Memory B cell (primary cell): ENCODE measurements at regions not wholly inside any gene's neighbourhood (a gene's known extent, or its start where the extent isn't known, plus 50 kb on each side); places are given as distances from the start of the nearest gene placed in this dataset.

ENCODE experiments used
- ATAC-seq: fragments of 150-1000 bp; cut with Tn5 transposase; 2 replicates; pipeline ENCODE4 v1.10.0; 2021; ENCODE audit warnings: low read depth, mild to moderate bottlenecking, moderate library complexity
- DNase-seq, 2 donors: peaks; one replicate each; pipeline ENCODE4 v3.0.0; 2022; ENCODE audit warnings: low spot score in 2 of 2
- H3K27ac Mint-ChIP-seq: one replicate; pipeline ENCODE4 v1.8.0; 2022; ENCODE audit warnings: mild to moderate bottlenecking, moderate library complexity, mixed read lengths
- H3K27me3 Mint-ChIP-seq: one replicate; pipeline ENCODE4 v1.8.0; 2022; ENCODE audit warnings: mixed read lengths
- H3K36me3 Mint-ChIP-seq: one replicate; pipeline ENCODE4 v1.8.0; 2022; ENCODE audit warnings: mild to moderate bottlenecking, mixed read lengths
- H3K4me1 Mint-ChIP-seq: one replicate; pipeline ENCODE4 v1.8.0; 2022; ENCODE audit warnings: mixed read lengths
- H3K4me3 Mint-ChIP-seq: one replicate; pipeline ENCODE4 v1.8.0; 2022; ENCODE audit warnings: mild to moderate bottlenecking, moderate library complexity, mixed read lengths
- H3K9me3 Mint-ChIP-seq: one replicate; pipeline ENCODE4 v1.8.0; 2022; ENCODE audit warnings: mixed read lengths

DNA sequence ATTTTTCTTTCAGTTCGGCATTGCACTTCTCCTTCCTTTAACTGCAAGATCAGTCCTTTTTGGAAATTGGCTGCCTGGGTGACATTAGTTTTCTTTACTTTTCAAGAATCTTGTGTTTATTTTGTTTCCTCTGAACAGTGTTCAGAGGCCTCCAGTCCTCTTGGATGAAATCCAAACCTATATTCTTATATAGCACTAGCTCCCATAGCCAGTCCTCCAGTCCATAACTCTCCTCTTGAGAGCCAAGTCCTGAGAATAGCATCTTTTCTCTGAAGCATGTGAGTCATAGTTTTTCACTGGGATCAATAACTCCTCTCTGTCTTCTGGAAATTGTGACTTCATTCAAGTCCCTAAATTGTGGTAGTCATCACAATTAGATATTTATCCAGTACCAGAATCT is 357.5 kb downstream of the RAPGEF2 start:
- H3K9me3 Mint-ChIP-seq, result peaks cover 7% of the 10 kb centered on the region
- no peaks in the 10 kb centered on the region for H3K4me1 Mint-ChIP-seq
- H3K27ac Mint-ChIP-seq, result no peak overlapping the region
- ATAC-seq, result no peak
- peaks cover 6% of the 10 kb centered on the region for H3K27me3 Mint-ChIP-seq
- no peak for DNase-seq
- no peaks in the 10 kb centered on the region for H3K36me3 Mint-ChIP-seq
- H3K4me3 Mint-ChIP-seq, result no peak overlapping the region

DNA sequence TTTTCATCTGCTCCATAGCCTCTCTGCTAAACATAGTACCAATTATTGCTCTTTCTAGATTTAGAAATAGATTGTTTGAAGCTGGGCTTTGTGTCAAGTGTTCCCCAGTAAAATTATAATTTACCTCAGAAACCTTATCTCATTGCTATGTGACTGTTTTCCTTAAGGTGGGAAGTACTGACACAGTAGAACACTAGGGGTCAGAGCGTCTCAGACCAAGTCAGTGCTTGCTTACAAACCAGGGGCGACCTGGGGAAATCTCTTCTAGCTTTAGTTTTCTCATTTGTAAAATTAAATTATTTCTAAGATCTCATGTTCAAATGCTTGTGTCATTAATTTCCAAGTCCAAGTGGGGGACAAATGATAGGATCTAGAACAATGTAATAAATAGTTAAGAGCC is 360.4 kb downstream of the RAPGEF2 start:
- no peak for ATAC-seq
- Mint-ChIP-seq H3K27me3 (peaks cover 7% of the 10 kb centered on the region), H3K27ac (no peak overlapping the region)

DNA sequence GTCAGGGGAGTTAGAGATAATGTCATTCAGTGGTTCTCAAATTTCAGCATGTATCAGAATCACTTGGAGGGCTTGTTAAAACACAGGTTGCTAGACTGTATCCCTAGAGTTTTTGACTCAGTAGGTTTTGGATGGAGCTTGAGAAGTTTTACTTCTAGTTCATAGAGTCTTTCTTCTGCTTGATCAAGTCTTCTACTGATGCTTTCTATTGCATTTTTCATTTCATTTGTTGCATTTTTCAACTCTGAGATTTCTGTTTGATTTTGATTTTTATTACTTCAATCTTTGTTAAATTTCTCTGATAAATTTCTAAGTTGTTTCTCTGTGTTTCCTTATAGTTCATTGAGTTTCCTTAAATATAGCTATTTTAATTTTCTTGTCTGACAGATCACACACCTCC is 361.4 kb downstream of the RAPGEF2 start:
- Mint-ChIP-seq H3K36me3 (no peaks in the 10 kb centered on the region), H3K27me3 (peaks cover 7% of the 10 kb centered on the region), H3K4me3 (no peak overlapping the region), H3K27ac (no peak overlapping the region), H3K9me3 (peaks cover 9% of the 10 kb centered on the region), H3K4me1 (no peaks in the 10 kb centered on the region)
- ATAC-seq (no peak), DNase-seq (no peak)

More for the DNA sequence above, 360.4 kb downstream of the RAPGEF2 start:
- H3K9me3 Mint-ChIP-seq, result peaks cover 9% of the 10 kb centered on the region
- DNase-seq, result no peak
- no peaks in the 10 kb centered on the region for H3K36me3 Mint-ChIP-seq
- H3K4me1 Mint-ChIP-seq, result no peaks in the 10 kb centered on the region
- no peak overlapping the region for H3K4me3 Mint-ChIP-seq

DNA sequence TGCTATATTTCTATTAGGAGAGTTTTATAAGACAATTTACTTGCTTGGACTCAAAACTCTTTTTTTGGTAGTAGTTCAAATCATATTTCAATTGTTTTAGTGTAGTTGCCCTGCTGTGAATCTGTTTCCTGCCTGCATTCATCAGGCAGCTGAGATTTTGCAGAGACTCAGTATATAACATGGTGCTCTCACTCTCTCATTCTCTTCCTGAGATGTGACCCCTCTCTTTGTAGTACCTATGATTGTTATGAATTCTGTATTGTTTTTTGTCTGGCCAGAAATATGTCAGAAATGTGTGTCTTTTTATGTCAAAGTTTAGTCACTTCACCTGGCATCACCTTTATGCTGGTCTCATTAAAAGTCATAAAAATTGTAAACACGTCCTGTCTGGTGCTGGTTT is 374.0 kb downstream of the RAPGEF2 start:
- Mint-ChIP-seq H3K36me3 (peaks cover 1% of the 10 kb centered on the region), H3K4me1 (no peaks in the 10 kb centered on the region), H3K27ac (no peak overlapping the region), H3K27me3 (peaks cover 3% of the 10 kb centered on the region), H3K4me3 (no peak overlapping the region), H3K9me3 (peaks cover 5% of the 10 kb centered on the region)
- no peak for ATAC-seq
- no peak for DNase-seq

DNA sequence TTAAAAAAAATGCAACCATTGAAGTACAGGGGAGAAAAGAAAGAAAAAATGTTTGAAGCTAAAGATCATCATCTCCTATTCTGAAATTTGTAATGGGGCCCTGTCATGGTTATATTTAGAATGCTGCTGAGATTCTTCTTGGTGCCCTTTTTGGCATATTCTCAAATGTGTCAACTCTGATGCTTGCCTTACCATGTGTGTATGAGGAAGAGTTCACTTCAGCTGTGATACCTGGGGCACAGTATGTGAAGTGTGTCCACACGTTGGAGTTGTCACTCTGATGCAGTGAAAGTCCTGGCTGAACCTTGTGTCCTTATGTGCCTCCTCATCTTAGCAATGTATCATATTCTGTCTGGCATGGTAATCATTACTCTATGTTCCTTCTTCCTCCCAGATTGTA is 377.9 kb downstream of the RAPGEF2 start:
- Mint-ChIP-seq H3K36me3 (peaks cover 1% of the 10 kb centered on the region), H3K27ac (no peak overlapping the region), H3K4me1 (no peaks in the 10 kb centered on the region), H3K9me3 (no peaks in the 10 kb centered on the region), H3K4me3 (no peak overlapping the region), H3K27me3 (peaks cover 3% of the 10 kb centered on the region)
- ATAC-seq (no peak), DNase-seq (no peak)

DNA sequence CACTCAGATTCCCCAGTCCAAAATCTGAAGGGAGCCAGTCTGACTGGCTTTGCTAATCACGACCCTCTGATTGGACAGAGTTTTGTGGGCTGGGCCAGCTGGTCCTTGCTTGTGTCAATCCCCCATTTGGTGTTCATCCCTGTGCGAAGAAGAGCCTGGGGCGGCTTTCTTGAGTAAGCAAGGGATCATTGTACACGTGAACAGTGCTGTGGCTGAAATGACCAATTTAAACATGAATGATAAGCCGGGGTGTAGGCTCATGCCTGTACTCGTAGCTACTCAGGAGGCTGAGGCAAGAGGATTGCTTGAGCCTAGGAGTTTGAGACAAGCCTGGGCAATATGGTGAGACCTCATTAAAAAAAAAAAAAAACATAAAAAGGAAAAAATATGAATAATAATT is 379.1 kb downstream of the RAPGEF2 start:
- H3K9me3 Mint-ChIP-seq, result no peaks in the 10 kb centered on the region
- peaks cover 1% of the 10 kb centered on the region for H3K36me3 Mint-ChIP-seq
- no peak for ATAC-seq
- no peak for DNase-seq
- H3K27me3 Mint-ChIP-seq, result peaks cover 3% of the 10 kb centered on the region
- no peak overlapping the region for H3K4me3 Mint-ChIP-seq
- H3K27ac Mint-ChIP-seq, result no peak overlapping the region
- H3K4me1 Mint-ChIP-seq, result no peaks in the 10 kb centered on the region

DNA sequence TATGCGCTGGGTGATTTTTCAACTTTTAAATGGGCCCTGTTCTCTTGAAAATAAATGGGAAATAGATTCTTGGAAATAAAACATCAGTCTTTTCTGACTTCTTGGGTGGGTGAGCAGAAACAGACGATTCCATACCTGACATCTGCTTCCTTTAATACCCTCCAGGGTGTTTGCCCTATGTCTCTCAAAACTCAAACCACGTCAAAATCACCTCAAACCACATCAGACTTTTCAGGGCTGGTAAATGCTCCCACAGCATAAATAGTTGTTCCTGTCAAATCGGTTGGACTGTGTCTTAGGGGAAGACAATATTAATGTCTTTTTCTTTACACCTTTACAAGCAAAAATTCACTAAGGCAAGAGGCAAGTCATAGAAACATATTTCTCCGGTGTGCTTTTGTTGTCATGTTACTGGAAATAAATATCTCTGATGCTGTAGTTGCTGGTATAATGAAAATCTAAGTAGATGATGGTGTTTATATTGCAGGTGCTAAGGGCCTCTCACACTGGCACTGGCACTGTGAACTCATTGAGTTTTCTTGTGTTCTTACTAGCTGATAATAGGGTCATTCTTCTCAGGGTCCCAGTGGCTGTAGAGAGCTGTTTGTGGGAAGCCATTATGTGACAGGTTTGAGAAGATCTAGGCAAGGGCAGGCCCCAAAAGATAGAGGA is 380.4 kb downstream of the RAPGEF2 start:
- H3K9me3 Mint-ChIP-seq, result no peaks in the 10 kb centered on the region
- no peak overlapping the region for H3K27ac Mint-ChIP-seq
- no peak for ATAC-seq
- no peak overlapping the region for H3K4me3 Mint-ChIP-seq
- H3K4me1 Mint-ChIP-seq, result peaks cover 2% of the 10 kb centered on the region
- DNase-seq, result no peak
- H3K27me3 Mint-ChIP-seq, result peaks cover 3% of the 10 kb centered on the region
- H3K36me3 Mint-ChIP-seq, result peaks cover 1% of the 10 kb centered on the region

DNA sequence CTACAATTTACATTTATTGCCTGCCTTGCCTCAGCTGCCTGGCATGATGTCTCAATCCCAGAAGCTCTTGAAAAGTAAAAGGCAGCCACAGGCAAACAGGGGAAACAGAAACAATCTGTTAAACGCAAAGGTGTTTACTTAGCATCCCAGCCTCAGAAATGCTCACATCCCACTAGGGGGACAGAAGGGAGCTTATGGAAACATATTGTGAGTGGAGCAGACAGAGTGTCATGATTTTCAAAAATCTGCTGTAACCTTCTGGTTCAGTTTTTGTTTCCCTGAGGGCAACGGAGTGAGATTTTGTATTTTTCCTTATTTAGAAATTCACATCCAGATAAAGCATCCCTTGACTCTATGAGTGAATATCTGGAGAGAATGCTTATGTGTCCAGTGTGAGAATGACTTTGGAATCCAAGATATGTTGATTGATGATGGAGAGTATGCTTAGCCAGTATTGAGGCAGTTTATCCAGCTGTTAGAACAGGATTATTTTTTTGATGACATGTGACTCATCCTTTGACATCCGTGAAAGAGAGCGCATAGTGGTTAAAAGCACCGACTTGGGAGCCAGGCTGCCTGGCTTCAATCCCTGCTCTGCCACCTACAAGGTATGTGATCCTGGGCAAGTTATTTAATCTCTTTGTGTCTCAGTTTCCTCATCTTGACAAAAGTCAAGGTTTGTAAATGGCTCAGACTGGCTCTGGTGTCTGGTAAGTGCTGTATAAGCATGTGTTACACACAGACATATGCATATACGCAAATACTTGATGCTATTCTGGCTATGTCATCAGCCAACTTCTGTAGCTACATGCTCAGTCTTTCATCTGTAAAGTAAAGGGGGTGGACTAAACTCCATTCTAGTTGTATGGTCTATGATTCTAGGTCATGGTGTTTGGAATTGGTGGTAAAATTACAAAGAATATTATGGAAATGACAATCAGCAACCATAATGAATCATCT is 381.2 kb downstream of the RAPGEF2 start:
- Mint-ChIP-seq H3K4me3 (no peak overlapping the region), H3K4me1 (peaks cover 2% of the 10 kb centered on the region), H3K27me3 (peaks cover 3% of the 10 kb centered on the region), H3K36me3 (peaks cover 1% of the 10 kb centered on the region), H3K27ac (no peak overlapping the region), H3K9me3 (no peaks in the 10 kb centered on the region)
- DNase-seq, result no peak
- no peak for ATAC-seq

DNA sequence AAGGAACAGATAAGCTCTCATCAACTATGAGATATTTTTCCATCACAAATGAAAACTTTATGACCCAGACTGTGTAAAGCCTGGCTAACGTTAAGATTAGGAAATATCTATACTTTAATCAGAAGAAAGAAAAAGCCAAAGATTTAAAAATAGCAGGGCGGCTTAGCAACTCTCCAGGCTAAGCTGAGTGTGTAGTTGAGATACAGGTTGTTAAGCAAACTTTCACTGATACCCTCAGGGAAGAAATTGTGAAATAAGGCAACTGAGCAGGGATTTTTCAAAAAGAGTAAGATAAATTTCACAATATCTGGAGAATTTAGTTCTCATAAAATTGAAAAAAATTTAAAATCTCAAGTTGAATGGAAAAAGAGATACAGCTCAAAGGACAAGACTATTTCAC is 382.0 kb downstream of the RAPGEF2 start:
- H3K36me3 Mint-ChIP-seq, result peaks cover 1% of the 10 kb centered on the region
- no peak for DNase-seq
- H3K9me3 Mint-ChIP-seq, result no peaks in the 10 kb centered on the region
- ATAC-seq, result no peak
- no peak overlapping the region for H3K27ac Mint-ChIP-seq
- peaks cover 2% of the 10 kb centered on the region for H3K4me1 Mint-ChIP-seq
- H3K4me3 Mint-ChIP-seq, result no peak overlapping the region
- peaks cover 3% of the 10 kb centered on the region for H3K27me3 Mint-ChIP-seq

DNA sequence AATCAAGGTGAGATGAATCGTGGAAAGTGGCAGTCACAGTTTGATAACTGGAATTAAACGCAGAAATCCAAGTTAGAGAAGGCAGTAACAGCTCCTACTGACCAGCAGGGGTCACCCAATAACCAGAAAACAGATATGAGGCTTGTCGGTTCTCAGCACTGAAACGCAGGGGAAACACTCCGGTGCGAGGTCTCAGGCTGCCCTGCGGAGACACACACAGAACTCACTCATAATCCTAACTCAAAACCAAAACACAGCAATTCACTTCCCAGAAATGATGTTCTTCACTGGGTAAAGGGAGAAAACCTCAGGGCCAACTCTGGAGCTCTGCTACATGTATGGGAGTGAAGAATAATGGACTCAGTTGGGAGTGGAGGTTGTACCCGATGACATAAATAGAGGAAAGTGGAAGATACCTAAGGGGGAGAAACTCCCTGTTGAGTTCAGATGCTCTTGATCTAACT is 384.4 kb downstream of the RAPGEF2 start:
- ATAC-seq (peak; percentile 38), DNase-seq (no peak)
- no peak overlapping the region for H3K4me3 Mint-ChIP-seq
- no peaks in the 10 kb centered on the region for H3K36me3 Mint-ChIP-seq
- peaks cover 3% of the 10 kb centered on the region for H3K9me3 Mint-ChIP-seq
- no peak overlapping the region for H3K27ac Mint-ChIP-seq
- no peaks in the 10 kb centered on the region for H3K27me3 Mint-ChIP-seq
- H3K4me1 Mint-ChIP-seq, result peaks cover 2% of the 10 kb centered on the region

DNA sequence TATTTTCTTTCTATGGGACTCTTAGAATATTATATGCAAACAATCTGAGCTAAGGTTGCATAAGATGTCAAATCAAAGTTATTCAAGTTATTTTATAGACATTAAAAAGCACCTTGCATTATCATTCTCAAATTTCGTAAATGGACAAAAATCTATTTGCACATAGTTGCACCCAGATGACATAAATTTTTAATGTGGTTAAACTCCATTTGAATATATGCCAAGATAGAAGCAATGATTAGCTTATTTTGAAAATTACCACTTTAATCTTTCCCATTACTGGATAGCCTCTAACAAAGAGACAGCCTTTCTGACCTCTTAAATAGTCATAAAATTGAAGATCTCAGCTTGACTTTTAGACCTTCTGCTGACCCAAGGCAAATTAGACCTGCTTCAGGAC is 386.8 kb downstream of the RAPGEF2 start:
- peaks cover 3% of the 10 kb centered on the region for H3K9me3 Mint-ChIP-seq
- no peak overlapping the region for H3K4me3 Mint-ChIP-seq
- no peaks in the 10 kb centered on the region for H3K27me3 Mint-ChIP-seq
- DNase-seq (no peak), ATAC-seq (no peak)
- H3K27ac Mint-ChIP-seq, result no peak overlapping the region
- peaks cover 2% of the 10 kb centered on the region for H3K4me1 Mint-ChIP-seq
- H3K36me3 Mint-ChIP-seq, result no peaks in the 10 kb centered on the region

DNA sequence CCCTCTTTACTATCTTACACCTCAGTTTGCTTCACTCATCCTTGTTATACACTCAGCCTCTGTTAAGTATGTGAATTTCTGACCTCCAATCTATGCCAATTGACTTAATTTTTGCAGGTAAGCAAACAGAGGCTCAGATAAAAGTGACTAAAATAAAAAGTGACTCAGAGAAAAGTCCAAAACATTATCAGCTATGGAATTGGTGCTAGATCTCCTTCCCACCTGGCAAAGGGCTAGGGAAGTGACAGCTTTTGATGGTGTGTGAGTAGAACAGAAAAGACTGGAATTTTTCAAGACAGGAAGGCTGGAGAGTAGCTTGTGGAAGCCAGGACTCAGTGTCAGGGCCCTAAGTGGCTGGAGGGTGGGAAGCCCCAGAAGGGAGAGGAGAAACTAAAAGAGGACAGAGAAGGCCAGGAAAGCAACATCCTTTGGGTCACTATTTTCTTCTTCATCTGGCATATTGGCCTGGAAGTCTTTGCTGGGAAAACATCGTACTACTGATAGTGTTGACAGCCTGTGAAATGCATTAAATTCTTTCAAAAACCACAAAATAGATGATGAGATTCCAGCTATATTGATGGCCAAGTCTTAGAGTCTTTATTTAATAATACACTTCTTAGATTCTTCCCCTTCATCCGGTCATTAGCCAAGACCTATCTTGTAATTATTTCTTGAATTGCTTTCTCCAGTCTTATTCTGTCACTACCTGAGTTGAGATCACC is 392.8 kb downstream of the RAPGEF2 start:
- H3K27me3 Mint-ChIP-seq, result no peaks in the 10 kb centered on the region
- ATAC-seq, result no peak
- H3K4me1 Mint-ChIP-seq, result no peaks in the 10 kb centered on the region
- H3K27ac Mint-ChIP-seq, result no peak overlapping the region
- no peak overlapping the region for H3K4me3 Mint-ChIP-seq
- peaks cover 3% of the 10 kb centered on the region for H3K9me3 Mint-ChIP-seq
- DNase-seq, result no peak
- H3K36me3 Mint-ChIP-seq, result no peaks in the 10 kb centered on the region

DNA sequence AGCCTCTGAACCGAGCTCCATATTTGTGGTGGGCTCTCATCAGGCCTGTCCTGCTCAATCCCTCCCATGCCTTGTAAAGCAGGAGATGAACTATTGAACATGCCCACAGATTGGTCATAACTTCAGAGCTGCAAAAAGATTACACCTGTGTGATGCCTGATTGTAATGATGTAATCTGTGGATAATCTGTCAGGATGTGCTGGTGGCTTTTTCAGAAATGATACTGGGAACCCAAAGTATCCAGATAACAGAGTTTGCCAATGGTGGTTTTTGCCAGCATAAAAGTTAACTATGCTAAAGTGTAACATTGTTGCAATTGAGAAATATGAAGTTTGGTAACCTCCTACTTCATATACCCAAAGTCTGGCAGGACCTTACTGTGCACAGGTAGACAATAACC is 393.4 kb downstream of the RAPGEF2 start:
- ATAC-seq (no peak), DNase-seq (no peak)
- Mint-ChIP-seq H3K4me1 (no peaks in the 10 kb centered on the region), H3K27me3 (no peaks in the 10 kb centered on the region), H3K27ac (no peak overlapping the region), H3K9me3 (peaks cover 1% of the 10 kb centered on the region), H3K36me3 (no peaks in the 10 kb centered on the region), H3K4me3 (no peak overlapping the region)

DNA sequence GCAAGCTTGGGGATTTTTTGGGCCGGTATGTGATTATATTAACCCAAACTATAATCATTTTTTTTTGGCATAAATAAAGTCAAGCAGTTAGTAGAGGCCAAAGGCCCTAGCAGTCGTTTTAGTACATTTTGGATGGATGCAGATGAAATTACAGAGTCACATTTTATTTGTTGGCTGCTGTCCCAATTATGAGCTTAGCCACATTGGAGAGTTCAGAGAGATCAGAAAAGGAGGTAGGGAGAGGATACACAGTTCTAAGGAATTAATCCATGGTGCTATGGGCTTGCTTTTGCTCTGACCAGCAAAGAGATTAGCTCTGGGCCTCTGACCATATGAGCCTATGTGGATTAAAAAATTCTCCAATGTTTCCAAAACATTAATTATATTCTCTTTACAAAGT is 395.1 kb downstream of the RAPGEF2 start:
- Mint-ChIP-seq H3K9me3 (no peaks in the 10 kb centered on the region), H3K27ac (no peak overlapping the region), H3K36me3 (no peaks in the 10 kb centered on the region), H3K4me3 (no peak overlapping the region), H3K4me1 (no peaks in the 10 kb centered on the region), H3K27me3 (no peaks in the 10 kb centered on the region)
- no peak for DNase-seq
- no peak for ATAC-seq
